Vagina (tissue), 2 donors: ENCODE measurements at regions not wholly inside any gene's neighbourhood (a gene's known extent, or its start where the extent isn't known, plus 50 kb on each side); places are given as distances from the start of the nearest gene placed in this dataset.

Experiments
- POLR2A ChIP-seq, 2 donors: fragments of 450-650 bp; IDR thresholded peaks; one replicate each; pipeline ENCODE4 v1.6.1; 2017; ENCODE audit warnings: antibody characterized with exemption in 2 of 2, mild to moderate bottlenecking in 2 of 2, moderate library complexity in 2 of 2
- POLR2AphosphoS5 ChIP-seq, 2 donors: sonication (generic); formaldehyde crosslinking; IDR thresholded peaks; one replicate each; pipeline ENCODE4 v1.9.0; 2017; ENCODE audit warnings: antibody characterized with exemption in 2 of 2, mild to moderate bottlenecking in 2 of 2, low read depth in 1 of 2; ENCODE audit not compliant: insufficient read depth in 1 of 2
- TF ChIP-seq, protein P1 (sequence below), 3 experiments: fragments of 450-650 bp in 2 of 3; fragments of 200-600 bp in 1 of 3; sonication (generic) in 1 of 3; IDR thresholded peaks; one replicate each; pipeline ENCODE4 v1.5.1; 2017 to 2019; ENCODE audit warnings: antibody characterized with exemption in 3 of 3, mild to moderate bottlenecking in 2 of 3, moderate library complexity in 2 of 3

DNA sequence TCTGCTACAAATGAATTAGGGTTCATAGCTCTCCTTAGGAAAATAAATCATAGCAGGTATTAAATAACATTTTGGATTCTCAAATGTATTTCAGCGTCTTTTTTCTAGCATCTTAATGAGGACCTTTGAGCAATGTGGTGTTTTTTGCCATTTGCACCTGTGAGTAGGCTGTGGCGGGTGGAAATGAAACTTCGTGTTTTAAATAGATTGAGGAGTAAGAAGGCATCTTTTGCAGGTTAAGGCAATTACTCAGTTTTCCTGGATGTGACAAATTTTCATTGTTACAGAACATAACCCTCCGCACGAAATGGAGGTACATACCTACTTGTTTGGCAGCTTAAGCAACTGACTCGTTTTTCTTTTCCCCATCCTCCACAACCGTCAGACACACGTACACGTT lies 708.9 kb upstream of the NRSN1 start:
- no peak for TF ChIP-seq POLR2A (IDR thresholded peaks at IDR 0.05)
- TF ChIP-seq, protein P1, sequence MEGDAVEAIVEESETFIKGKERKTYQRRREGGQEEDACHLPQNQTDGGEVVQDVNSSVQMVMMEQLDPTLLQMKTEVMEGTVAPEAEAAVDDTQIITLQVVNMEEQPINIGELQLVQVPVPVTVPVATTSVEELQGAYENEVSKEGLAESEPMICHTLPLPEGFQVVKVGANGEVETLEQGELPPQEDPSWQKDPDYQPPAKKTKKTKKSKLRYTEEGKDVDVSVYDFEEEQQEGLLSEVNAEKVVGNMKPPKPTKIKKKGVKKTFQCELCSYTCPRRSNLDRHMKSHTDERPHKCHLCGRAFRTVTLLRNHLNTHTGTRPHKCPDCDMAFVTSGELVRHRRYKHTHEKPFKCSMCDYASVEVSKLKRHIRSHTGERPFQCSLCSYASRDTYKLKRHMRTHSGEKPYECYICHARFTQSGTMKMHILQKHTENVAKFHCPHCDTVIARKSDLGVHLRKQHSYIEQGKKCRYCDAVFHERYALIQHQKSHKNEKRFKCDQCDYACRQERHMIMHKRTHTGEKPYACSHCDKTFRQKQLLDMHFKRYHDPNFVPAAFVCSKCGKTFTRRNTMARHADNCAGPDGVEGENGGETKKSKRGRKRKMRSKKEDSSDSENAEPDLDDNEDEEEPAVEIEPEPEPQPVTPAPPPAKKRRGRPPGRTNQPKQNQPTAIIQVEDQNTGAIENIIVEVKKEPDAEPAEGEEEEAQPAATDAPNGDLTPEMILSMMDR (IDR thresholded peaks at IDR 0.05): no peak
- TF ChIP-seq POLR2AphosphoS5 (IDR thresholded peaks at IDR 0.05; ENCODE audit: insufficient read depth in 1 of 2, low read depth in 1 of 2): no peak
